ENCODE measurements at regions not wholly inside any gene's neighbourhood (a gene's known extent, or its start where the extent isn't known, plus 50 kb on each side); places are given as distances from the start of the nearest gene placed in this dataset.

- DNase-seq (ENCODE audit: low spot score): peak; percentile 70
- TF ChIP-seq CTCF (IDR thresholded peaks at IDR 0.05; ENCODE audit: extremely low read depth, insufficient read depth, missing control alignments): peak; percentile 48
- in situ Hi-C loops (cut with MboI; ENCODE audit: low pct_unique_long_range_greater_than_20kb, low sequenced_read_pairs, unreplicated experiment): no loop called here
Observed at GRCh38 chr9:126146254-126147145, 180.1 kb upstream of the MVB12B start.

- TF ChIP-seq CTCF (IDR thresholded peaks at IDR 0.05; ENCODE audit: extremely low read depth, insufficient read depth, missing control alignments): no peak
- in situ Hi-C loops (cut with MboI; ENCODE audit: low pct_unique_long_range_greater_than_20kb, low sequenced_read_pairs, unreplicated experiment): no loop called here
- DNase-seq (ENCODE audit: low spot score): no peak
Observed at GRCh38 chr9:126147186-126147935, 179.3 kb upstream of the MVB12B start.

- no peak for DNase-seq (ENCODE audit: low spot score)
- TF ChIP-seq CTCF (IDR thresholded peaks at IDR 0.05; ENCODE audit: extremely low read depth, insufficient read depth, missing control alignments): no peak
- in situ Hi-C loops (cut with MboI; ENCODE audit: low pct_unique_long_range_greater_than_20kb, low sequenced_read_pairs, unreplicated experiment): no loop called here
Observed at GRCh38 chr9:126147936-126148870, 178.4 kb upstream of the MVB12B start.

GRCh38 chr9:126148994-126149393, 177.6 kb upstream of the MVB12B start:
- no peak for TF ChIP-seq CTCF (IDR thresholded peaks at IDR 0.05; ENCODE audit: extremely low read depth, insufficient read depth, missing control alignments)
- no peak for DNase-seq (ENCODE audit: low spot score)
- in situ Hi-C loops (cut with MboI; ENCODE audit: low pct_unique_long_range_greater_than_20kb, low sequenced_read_pairs, unreplicated experiment): no loop called here

GRCh38 chr9:126149661-126150060, 177.0 kb upstream of the MVB12B start:
- DNase-seq (ENCODE audit: low spot score): no peak
- TF ChIP-seq CTCF (IDR thresholded peaks at IDR 0.05; ENCODE audit: extremely low read depth, insufficient read depth, missing control alignments): no peak
- in situ Hi-C loops (cut with MboI; ENCODE audit: low pct_unique_long_range_greater_than_20kb, low sequenced_read_pairs, unreplicated experiment): no loop called here
